ENCODE measurements at regions not wholly inside any gene's neighbourhood (a gene's known extent, or its start where the extent isn't known, plus 50 kb on each side); places are given as distances from the start of the nearest gene placed in this dataset.

GRCh38 chr4:171342646-171343045 is 470.6 kb upstream of the GALNTL6 start:
- TF ChIP-seq CTCF (IDR thresholded peaks at IDR 0.05) (no peak), POLR2A (IDR thresholded peaks at IDR 0.05) (no peak)

Data from breast epithelium (tissue), 3 donors.